Stimulated activated CD8-positive, alpha-beta memory T cell treated with anti-CD3 and anti-CD28 coated beads, Interleukin-15, amount 100 ng/mL, for 1 hour (primary cell): ENCODE measurements at regions not wholly inside any gene's neighbourhood (a gene's known extent, or its start where the extent isn't known, plus 50 kb on each side); places are given as distances from the start of the nearest gene placed in this dataset.

Source experiments
- DNase-seq: peaks from one replicate; pipeline ENCODE4 v3.0.0-alpha.2; 2020; ENCODE audit warnings: low read depth

DNA sequence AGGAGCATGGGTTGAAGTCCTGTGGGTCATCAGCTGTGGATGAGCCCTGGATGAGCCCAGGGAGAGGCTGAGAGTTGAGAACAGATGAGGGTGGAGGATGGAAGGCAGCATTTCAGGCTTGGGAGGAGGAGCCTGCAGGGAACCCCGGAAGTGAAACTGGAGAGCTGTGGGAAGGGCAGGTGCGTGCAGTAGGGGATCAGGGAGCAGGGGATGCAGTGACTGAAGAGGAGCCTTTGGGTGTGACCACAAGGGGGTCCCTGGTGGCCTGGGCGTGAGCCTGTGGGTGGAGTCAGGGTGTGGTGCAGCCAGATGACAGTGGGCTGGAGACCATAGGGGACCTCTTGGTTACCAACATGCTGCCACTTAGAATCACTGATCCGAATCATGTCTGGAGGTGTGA, 115.5 kb downstream of the PAPOLA start:
- DNase-seq = no peak

GRCh38 chr14:96622926-96623325, 120.7 kb downstream of the PAPOLA start:
- DNase-seq = no peak

- no peak for DNase-seq
Observed at GRCh38 chr14:96623676-96624484, 121.7 kb downstream of the PAPOLA start.

DNA sequence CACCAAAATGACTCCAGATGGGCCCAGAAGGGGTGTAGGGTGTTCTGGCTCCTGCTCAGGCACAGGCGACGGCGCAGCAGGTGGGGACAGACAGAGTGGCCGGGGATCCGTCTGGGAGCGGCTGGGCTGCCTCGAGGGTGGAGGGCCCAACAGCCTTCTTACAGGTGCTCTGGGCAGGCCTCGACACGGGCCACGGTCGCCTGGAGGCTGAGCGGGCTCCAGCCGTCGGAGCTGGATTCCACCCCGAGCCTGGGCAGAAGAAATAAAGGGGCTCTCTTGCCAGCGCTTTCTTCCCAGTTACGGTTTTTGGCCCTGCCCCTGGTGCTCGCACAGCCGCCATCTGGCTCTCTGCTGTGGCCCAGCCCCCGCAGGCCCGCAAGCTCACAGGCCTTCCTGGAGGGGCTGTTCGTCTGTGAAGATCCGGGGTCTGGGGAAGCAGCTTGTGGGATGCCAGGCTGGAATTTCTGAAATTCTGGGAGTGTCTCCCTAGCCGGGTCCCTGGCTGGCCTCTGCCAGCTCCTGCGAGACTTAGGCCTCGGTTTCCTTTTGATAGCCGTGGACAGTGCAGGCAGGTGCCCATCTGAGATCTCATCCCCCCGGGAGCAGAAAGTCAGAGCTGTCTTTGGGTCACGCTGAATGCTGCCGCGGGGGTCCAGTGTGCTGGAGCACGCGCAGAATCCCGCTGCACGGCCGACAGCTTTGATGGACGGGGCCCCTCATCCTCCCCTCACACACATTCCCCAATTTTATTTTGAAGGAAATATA, 122.7 kb downstream of the PAPOLA start:
- DNase-seq = no peak

- no peak for DNase-seq
Observed at GRCh38 chr14:96625426-96625985, 123.3 kb downstream of the PAPOLA start.

GRCh38 chr14:96626121-96626768, 124.1 kb downstream of the PAPOLA start:
- DNase-seq = no peak

GRCh38 chr14:96626916-96627315, 124.7 kb downstream of the PAPOLA start:
- DNase-seq = no peak

DNA sequence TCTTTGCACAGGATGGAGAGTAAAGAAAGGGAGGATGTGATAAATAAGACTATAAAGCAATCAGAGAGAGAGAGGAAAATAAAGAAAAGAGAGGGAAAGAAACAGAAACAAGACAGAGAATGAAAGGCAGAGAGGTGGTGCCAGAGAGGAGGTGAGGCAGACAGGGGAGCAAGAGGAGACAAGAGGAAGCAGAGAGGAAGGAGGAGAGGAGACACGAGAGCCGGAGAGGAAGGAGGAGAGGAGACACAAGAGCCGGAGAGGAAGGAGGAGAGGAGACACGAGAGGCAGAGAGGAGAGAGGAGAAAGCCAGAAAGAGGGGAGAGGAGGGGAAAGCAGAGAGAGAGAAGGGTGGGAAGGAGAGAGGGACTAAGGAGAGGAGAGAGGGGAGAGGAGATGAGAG, 125.2 kb downstream of the PAPOLA start:
- no peak for DNase-seq

DNA sequence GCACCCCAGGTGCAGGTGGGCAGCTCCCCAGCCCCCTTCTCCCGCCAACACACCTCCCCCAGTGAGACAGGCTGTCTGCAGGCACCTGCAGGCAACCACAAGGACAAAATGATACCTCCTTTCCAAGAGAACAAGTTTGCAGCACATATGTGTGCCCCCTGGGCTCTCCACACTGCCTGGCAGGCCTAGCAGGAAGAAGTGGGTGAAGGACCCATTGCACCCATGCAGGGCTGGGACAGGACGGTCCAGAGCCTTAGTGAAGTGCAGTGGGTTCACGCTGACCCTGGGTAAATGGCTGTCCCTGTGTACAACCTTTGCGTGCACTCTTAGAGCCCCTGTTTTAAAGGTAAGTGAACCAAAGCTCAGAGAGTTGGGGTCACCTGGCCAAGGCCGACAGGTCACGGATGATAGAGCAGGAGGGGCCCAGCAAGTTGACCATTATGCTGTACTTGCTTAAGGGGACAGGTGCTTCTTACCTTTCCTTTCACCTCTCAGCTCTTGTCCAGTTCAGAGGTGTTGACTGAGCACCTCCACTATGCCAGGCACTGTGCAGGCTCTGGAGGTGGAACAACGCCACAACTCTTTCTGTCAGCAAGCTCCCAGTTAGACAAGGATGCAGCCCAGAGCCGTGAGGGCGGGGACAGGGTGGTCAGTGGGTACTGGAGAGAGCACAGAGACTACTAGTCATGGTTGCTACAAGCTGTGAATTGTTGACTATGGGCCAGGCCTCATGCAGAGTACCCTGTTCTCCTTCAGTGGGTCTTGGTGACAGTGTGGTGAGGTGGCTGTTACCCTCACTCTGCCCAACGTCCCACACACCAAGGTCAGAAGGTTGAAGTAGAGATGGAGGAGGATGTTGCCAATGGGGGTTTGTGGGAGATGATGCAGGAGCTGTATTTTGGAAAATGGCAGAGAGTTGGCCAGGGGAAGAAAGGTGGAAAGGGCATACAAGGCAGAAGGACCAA, 125.9 kb downstream of the PAPOLA start:
- no peak for DNase-seq

DNA sequence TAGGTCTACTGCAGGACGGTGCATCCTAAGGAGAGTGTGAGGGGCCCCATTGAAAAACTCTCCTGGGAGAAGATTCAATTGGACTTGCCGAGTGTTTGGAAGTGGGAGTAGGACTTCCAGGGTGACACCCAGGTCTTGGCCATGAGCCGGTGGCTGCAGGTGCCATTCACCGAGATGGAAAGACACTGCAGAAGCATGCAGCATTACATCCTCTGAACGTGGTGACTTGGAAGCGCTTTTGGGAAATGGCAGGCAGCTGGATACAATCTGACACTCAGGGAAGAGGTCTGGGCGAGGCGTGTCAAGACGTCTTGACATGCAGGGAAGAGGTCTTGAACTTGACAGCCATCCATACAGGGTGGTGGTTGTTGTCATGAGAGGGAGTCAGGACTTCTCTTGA, 126.9 kb downstream of the PAPOLA start:
- no peak for DNase-seq

GRCh38 chr14:96629558-96630222, 127.5 kb downstream of the PAPOLA start:
- no peak for DNase-seq

GRCh38 chr14:96630281-96630680, 128.1 kb downstream of the PAPOLA start:
- no peak for DNase-seq

DNA sequence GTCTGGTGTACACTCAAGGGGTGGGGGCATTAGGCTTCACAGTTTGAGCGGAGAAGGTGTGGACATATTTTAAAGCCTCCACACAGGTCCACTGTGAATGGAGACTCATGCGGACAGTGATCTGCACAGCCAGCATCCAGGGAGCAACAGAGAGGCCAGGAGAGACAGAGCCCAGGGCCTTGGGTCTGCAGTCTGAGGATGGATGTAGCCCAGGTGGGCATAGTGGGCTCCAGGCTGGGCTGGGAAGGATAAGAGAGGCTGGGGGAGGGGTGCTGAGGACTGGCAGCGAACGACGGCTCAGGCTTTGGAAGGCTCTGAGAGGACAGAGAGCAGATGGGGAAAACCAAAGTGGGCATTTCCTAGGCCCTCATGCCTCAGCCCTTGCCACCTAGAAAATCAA, 128.8 kb downstream of the PAPOLA start:
- DNase-seq = no peak

DNA sequence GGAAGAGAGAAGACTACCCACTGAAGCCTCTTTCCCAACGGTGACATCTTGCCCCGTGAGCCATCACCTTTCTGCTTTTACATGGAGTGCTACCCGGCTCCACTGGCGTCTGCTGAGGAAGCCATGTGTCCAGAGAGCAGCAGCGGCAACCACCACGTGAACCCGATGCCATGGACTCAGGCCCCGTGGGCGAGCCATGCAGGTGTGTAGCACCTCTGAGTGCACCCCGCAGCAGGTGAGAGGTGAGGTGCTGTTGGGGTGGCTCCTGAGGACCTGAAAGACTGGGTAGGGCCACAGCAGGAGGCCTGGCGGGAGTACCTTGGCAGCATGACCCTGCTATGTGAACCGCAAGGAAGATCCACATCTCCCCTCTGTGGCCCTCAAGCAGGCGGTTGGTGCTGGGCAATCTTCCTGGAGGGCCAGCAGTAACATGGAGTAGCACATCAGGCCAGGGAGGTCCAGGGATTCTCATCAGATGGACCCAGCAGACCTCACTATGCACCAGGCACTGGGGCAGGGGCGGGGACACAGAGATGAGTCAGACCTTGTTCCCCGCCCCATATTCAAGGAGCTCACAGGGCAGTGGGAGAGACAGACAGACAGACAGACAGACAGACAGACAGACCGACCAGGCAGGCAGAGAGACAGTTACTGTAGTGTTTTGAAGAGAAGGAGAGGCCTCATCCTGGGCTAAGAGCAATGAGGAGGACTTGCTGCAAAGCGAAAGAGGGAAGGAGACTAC, 129.6 kb downstream of the PAPOLA start:
- DNase-seq = no peak

- DNase-seq = no peak
Observed at GRCh38 chr14:96632363-96632758, 130.2 kb downstream of the PAPOLA start.

GRCh38 chr14:96633096-96633495, 130.9 kb downstream of the PAPOLA start:
- no peak for DNase-seq

- no peak for DNase-seq
Observed at GRCh38 chr14:96634481-96634880, 132.3 kb downstream of the PAPOLA start.

GRCh38 chr14:96634896-96635295, 132.7 kb downstream of the PAPOLA start:
- DNase-seq = no peak

GRCh38 chr14:96635850-96636249, 133.7 kb downstream of the PAPOLA start:
- DNase-seq = no peak

DNA sequence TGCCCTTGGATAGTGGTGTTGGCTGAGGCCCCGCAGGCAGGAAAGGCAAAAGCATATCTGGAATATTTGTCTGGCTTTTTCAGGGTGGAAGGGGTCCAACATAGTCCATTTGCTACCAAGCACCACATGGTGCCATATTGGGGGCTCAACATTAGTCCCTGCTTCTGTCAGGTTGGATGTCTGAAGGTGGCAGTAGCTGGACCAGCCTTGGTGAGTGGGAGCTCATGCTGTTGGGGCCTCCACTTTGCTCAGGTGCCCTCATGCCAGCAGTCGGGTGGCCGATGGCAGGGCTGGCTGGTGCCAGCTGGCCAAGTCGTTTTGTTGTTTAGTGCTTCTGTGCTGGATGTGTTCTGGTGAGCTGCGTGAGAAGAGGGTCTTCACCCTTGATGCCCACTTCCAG, 135.3 kb downstream of the PAPOLA start:
- no peak for DNase-seq
